GM21619 (cell line): ENCODE measurements at regions not wholly inside any gene's neighbourhood (a gene's known extent, or its start where the extent isn't known, plus 50 kb on each side); places are given as distances from the start of the nearest gene placed in this dataset.
"Not testable (repeated sequence)": the region's sequence is repeated elsewhere in the genome, so short reads cannot be mapped to it uniquely, and the experiment has no call there.

Experiments used
- ATAC-seq: cut with Tn5 transposase; IDR thresholded peaks from one replicate; pipeline ENCODE4 v1.9.1; 2021; ENCODE audit not compliant: unreplicated experiment

GRCh38 chr7:106713452-106713851 lies 52.5 kb upstream of the CCDC71L start:
- not testable (repeated sequence) for ATAC-seq

DNA sequence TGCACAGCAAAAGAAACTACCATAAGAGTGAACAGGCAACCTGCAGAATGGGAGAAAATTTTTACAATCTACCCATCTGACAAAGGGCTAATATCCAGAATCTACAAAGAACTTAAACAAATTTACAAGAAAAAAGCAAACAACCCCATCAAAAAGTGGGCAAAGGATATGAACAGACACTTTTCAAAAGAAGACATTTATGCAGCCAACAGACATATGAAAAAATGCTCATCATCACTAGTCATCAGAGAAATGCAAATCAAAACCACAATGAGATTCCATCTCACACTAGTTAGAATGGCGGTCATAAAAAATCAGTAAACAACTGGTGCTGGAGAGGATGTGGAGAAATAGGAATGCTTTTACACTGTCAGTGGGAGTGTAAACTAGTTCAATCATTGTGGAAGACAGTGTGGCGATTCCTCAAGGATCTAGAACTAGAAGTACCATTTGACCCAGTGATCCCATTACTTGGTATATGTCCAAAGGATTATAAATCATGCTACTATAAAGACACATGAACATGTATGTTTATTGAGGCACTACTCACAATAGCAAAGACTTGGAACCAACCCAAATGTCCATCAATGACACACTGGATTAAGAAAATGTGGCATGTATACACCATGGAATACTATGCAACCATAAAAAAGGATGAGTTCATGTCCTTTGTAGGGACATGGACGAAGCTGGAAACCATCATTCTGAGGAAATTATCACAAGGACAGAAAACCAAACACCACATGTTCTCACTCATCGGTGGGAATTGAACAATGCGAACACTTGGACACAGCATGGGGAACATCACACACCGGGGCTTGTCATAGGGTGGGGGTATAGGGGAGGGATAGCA lies 53.9 kb upstream of the CCDC71L start:
- ATAC-seq = not testable (repeated sequence)

- ATAC-seq = no peak
These were observed 54.8 kb upstream of the CCDC71L start for GRCh38 chr7:106715730-106716129.

DNA sequence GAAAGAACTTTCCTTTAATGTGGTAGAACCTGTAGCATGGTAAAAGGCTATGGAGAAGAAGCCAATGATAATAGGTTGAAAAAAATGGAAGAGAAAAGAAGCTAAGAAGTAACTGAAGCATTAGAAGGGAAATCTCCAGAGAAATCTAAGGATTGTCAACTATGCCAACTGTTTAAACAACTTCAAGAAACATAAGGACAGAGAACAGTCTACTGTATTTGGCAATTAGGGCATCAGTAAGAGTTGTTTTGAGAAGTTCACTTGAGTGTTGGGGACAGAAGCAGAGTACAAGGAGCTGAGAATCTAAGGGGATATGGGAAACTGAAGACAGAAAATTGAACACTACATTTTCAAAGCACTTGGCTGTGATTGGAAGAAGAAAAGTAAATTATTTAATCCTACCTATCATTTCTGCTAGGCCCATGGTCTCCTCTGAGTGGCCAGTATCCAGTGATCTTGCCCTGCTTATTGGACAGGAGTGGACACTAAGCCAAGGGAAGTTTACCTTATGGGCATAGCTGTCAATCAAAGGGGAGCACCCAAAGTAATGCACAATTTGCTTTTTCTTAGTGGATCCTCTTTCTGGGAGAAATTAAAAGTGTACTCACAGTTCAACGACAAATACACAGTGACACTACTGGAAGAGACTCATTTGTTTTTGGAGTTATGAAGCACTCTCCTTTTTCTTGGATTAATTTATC lies 56.4 kb upstream of the CCDC71L start:
- ATAC-seq = no peak

DNA sequence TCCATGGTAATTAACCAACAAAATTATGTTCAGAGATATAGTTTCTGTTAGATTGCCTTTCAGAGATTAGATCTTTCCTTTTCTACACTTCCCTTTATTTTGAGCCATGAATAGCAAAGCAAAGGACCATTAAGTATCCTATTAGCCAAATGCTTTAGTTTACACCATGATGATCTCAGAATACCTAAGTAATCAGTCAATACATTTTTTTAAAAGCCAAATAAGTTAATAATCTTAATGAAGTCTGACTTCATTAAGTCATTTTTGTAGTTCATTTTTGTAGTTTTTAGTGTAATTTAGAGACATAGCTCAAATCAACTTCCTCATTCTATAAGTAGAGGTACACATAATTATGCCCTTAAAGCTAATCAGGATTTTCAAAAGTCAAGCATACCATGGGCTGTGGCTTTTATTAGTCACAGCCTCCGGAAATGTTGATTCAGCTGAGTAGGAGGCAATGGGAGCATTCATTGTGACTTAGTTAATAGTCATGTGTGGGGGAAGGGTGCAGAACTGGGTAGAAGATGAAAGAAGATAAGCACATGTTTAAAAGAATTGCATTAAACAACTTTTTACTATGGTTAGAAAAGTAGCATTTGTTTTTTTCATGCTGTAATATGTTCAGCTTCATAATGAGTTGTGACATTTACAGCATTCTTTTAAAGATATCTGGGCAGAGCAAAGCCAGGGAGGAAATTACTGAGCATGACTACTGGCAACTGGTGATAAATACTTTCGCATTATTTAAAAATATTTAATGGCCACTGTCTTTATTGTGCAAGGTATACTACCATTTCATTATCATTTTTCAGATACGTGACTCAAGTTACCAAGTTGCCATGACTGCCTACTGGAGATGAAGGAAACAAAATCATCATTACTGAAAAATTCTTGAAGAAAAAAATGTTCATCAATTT lies 57.3 kb upstream of the CCDC71L start:
- peak; percentile 86 for ATAC-seq

- ATAC-seq = no peak
These were observed 59.7 kb upstream of the CCDC71L start for GRCh38 chr7:106720641-106721040.

DNA sequence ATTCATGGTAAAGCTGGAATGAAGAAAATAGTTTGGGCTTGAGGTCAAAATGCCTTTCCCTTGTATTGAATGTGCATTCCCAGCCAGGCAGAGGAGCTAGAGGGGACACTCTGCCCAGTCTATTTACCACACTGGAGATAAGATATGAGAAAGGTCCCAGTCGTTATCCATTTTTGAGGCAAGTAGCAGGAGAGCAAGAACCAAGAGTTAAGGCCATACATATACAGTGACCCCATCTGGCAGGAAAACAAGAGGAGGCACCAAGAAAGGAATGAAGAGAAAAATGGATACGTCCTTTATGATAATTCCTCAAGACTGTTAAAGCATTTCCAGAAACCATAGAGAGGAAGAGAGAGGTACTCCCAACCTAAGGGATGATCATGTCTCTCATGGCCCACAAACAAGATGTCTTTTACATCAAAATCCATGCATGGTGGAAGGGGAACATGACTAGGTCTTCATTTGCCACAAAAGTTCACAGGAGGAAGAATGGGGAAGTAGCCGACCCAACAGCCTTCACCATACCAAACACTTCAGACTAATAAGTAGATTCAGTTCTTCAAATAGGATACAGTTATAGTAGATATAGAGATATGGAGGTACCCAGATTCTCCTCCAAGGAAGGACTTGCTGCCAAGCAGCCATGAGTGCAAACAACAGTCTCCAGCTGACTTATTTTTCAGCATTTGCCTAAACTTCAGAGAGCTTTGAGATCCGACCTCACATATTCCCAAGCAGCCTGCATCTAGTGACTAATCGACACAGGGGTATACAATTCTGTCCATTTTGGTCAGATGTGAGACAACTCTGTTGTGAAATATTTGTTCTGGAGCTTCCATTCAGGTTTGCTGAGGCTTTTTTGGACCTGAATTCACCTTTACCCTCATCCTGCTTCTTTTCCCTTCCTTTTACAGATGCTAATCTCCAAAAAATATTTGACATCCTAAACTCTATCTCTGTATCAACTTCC lies 61.1 kb upstream of the CCDC71L start:
- no peak for ATAC-seq

DNA sequence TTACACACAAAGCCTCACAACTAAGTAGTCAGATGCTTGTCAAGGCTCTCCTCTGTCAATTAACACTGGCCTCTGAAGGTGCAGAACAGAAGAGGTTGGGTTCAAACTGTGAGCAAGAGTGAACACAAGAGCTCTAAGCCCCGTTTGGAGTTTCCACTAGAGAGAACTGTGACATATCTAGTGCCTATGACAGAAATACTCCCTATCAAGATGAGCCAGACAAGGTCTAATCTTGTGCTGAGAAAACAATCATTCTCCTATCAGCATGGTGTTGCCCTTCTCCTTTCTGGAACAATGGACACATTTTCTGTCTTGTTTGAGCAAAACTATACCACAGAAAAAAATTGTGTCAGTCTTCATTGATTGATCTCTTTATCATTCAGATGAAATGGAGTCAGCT lies 62.4 kb upstream of the CCDC71L start:
- no peak for ATAC-seq

- ATAC-seq = no peak
These were observed 68.9 kb upstream of the CCDC71L start for GRCh38 chr7:106729720-106730385.

GRCh38 chr7:106731187-106731586 lies 70.2 kb upstream of the CCDC71L start:
- ATAC-seq = no peak

DNA sequence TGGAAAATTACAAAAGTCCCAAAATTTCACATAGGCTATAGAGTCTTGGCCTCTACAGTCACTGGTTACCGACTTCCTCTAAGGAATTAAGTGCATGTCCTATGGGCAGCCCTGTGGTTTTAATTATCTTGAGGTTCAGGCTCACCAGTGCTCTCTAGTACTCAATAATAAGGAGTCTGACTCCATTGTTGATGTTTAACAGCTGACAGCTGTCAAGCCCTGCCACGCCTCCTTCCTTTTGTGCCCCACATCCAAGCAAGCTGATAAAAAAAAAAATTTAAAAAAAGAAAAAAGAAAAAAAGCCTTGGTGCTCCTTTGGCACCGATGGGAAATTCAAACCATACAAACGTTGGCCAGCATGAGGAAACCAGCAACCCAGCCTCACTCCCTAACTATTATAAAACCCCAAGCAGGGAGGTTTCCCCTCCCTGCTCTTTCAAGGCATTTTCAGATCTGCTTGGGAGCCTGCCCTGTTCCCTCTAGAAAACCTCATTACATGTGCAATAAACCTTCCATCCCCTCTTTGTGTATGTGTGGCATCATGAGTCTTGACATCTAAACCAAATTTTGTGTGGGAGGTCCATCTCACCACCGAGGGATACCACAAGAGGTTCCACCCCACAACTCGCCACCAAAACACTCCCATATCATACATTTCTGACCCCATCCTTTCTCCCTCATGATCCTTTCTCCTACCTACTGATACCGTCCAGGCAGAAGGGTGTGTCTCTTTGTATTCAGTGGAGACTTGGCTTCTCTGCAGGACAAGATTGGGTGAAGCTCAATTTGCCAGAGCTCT lies 70.9 kb upstream of the CCDC71L start:
- ATAC-seq = no peak

GRCh38 chr7:106735637-106736036 lies 74.7 kb upstream of the CCDC71L start:
- no peak for ATAC-seq

DNA sequence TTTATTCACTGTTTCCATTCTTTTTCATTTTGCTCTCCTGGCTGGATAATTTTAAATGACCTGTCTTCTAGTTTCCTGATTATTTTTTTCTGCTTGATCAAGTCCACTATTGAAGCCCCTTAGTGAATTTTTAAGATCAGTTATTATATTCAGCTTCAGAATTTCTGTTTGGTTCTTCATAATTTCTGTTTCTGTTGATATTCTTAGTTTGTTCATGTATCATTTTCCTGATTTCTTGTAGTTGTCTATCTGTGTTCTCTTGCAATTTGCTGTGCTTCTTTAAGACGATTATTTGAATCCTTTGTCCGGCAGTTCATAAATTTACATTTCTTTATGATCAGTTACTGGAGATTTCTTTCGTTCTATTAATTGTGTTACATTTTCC lies 75.2 kb upstream of the CCDC71L start:
- no peak for ATAC-seq

GRCh38 chr7:106736508-106737201 lies 75.7 kb upstream of the CCDC71L start:
- peak; percentile 91 for ATAC-seq

DNA sequence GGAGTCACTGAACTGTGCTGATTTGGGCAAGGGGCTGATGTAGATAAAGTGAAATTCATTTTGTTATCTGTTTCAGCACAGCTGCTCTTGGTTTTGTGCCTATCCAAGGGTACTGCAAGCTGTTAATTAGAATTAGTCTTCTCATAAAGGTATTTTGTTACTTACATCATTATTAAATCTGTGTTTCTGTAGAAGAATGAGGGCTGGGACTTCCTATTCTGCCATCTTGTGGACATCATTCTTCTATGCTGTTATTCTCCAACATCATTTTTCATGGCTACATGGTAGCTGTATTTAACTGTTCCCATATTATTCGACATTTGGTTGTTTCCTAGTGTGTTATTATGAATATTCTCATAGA lies 76.2 kb upstream of the CCDC71L start:
- ATAC-seq = no peak

DNA sequence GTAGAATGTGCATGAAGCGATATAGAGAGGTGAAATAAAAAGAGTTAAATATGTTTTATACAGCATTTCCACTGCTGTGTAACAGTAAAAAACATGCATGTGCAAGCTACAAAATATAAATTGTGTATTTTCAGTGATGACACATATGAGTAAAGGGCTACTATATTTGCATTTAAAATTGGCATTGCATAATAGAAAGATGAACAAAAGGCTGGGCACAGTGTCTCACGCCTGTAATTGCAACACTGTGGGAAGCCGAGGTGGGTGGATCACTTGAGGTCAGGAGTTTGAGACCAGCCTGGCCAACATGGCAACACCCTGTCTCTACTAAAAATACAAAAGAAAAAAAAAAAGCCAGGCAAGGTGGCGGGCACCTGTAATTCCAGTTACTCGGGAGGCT lies 79.8 kb upstream of the CCDC71L start:
- no peak for ATAC-seq

GRCh38 chr7:106744563-106745091 lies 83.7 kb upstream of the CCDC71L start:
- ATAC-seq = no peak

GRCh38 chr7:106747301-106747700 lies 86.3 kb upstream of the CCDC71L start:
- not testable (repeated sequence) for ATAC-seq
